Pancreas (tissue), 10 donors: ENCODE measurements at regions not wholly inside any gene's neighbourhood (a gene's known extent, or its start where the extent isn't known, plus 50 kb on each side); places are given as distances from the start of the nearest gene placed in this dataset.

Experiments
- ATAC-seq, 4 donors: fragments of 200-7000 bp; cut with Tn5 transposase; one replicate each; pipeline versions ENCODE4 v1.8.0 to v1.9.1; 2020; ENCODE audit warnings: mild to moderate bottlenecking in 4 of 4, moderate library complexity in 4 of 4
- DNase-seq, 6 donors: peaks; one replicate each; pipeline ENCODE4 v3.0.0-alpha.2; 2020
- FAIRE-seq: peaks from 2 replicates; lab custom pipeline; 2012; peaks lifted over from hg19 to GRCh38; lab: Jason Lieb, UNC
- H3K27ac ChIP-seq, 4 donors: fragments of 200-600 bp; sonication (generic); 1 replicate in 3 of 4; 2 replicates in 1 of 4; pipeline versions ENCODE4 v1.5.0 to v1.8.0; 2020
- H3K27me3 ChIP-seq, 4 donors: fragments of 200-600 bp; one replicate each; pipeline ENCODE4 v1.8.0; 2021
- H3K36me3 ChIP-seq, 3 donors: fragments of 200-600 bp; sonication (generic) in 1 of 3; one replicate each; pipeline versions ENCODE4 v1.5.0 to v1.8.0; 2020 to 2021
- H3K4me1 ChIP-seq, 3 donors: fragments of 200-600 bp; one replicate each; pipeline ENCODE4 v1.8.0; 2021
- H3K4me3 ChIP-seq, 4 donors: fragments of 200-600 bp; sonication (generic) in 2 of 4; one replicate each; pipeline versions ENCODE4 v1.5.0 to v1.8.0; 2020 to 2021
- H3K9me3 ChIP-seq, 4 donors: fragments of 200-600 bp; one replicate each; pipeline ENCODE4 v1.8.0; 2021
- CTCF ChIP-seq, 4 donors: fragments of 200-600 bp; sonication (generic) in 3 of 4; IDR thresholded peaks; one replicate each; pipeline versions ENCODE4 v1.5.0 to v1.8.0; 2021; ENCODE audit warnings: antibody characterized with exemption in 4 of 4
- WGBS, 2 donors: extraction: QIAGEN DNeasy Blood & Tissue Kit; methylation state at CpG; one replicate each; pipeline ENCODE4 v1.1.7; 2013; 5-methylcytosine and 5-hydroxymethylcytosine counted together
- intact Hi-C, 3 donors: fragments of 100-400 bp; cut with DNase I; formaldehyde crosslinking; loops; one replicate each; pipeline versions ENCODE4 v1.11.1 to v1.14.2; 2022
- donor health status: healthy with polysubstance abuse.
- donor health status: DM: no; HTN: no; CAD: no; lungs with moderate emphysema.
- donor health status: DM: no; HTN: no; CAD: no.
- donor health status: control.
- donor health status: control.
- donor health status: Bipolar disorder and iron deficiency.
- donor health status: DM: yes; HTN: yes; CAD: no.
- donor health status: DM: no; HTN: no; CAD: no.
- donor health status: DM: no; HTN: no; CAD: no.
- donor health status: DM: yes; HTN: yes; CAD: no.

- peak in 2 of 4 donors; percentile 38 to 50 for ATAC-seq
- no peak for FAIRE-seq
- Histone ChIP-seq H3K4me3 (no peak overlapping the region), H3K27ac (peak overlapping the region in 1 of 4 donors; percentile 5), H3K9me3 (no peaks in the 10 kb centered on the region), H3K36me3 (no peaks in the 10 kb centered on the region), H3K27me3 (no peaks in the 10 kb centered on the region), H3K4me1 (no peaks in the 10 kb centered on the region)
- DNase-seq, result no peak
- intact Hi-C loops, result no loop called here
- WGBS, 2 donors, result 35 to 38% methylated on average over 3 of the region's 3 CpGs
- TF ChIP-seq CTCF (IDR thresholded peaks at IDR 0.05), result no peak
These were observed 104.4 kb upstream of the CDC42EP3 start for GRCh38 chr2:37775908-37776250.

GRCh38 chr2:37776487-37776886, 105.0 kb upstream of the CDC42EP3 start:
- FAIRE-seq (no peak), DNase-seq (no peak), ATAC-seq (no peak)
- WGBS, 2 donors, result 79 to 80% methylated on average over 3 of the region's 3 CpGs
- no peak for TF ChIP-seq CTCF (IDR thresholded peaks at IDR 0.05)
- intact Hi-C loops, result no loop called here
- Histone ChIP-seq H3K27me3 (no peaks in the 10 kb centered on the region), H3K36me3 (no peaks in the 10 kb centered on the region), H3K4me3 (no peak overlapping the region), H3K4me1 (no peaks in the 10 kb centered on the region), H3K27ac (no peak overlapping the region), H3K9me3 (no peaks in the 10 kb centered on the region)

- Histone ChIP-seq H3K9me3 (no peaks in the 10 kb centered on the region), H3K27ac (no peak overlapping the region), H3K4me3 (no peak overlapping the region), H3K27me3 (no peaks in the 10 kb centered on the region), H3K36me3 (no peaks in the 10 kb centered on the region), H3K4me1 (no peaks in the 10 kb centered on the region)
- intact Hi-C loops, result no loop called here
- no peak for FAIRE-seq
- no peak for DNase-seq
- no peak for ATAC-seq
- 39 to 49% methylated on average over 5 of the region's 5 CpGs for WGBS, 2 donors
- TF ChIP-seq CTCF (IDR thresholded peaks at IDR 0.05), result no peak
These were observed 107.7 kb upstream of the CDC42EP3 start for GRCh38 chr2:37779139-37779538.

- no peaks in the 10 kb centered on the region for H3K9me3 ChIP-seq
- no peak for FAIRE-seq
- WGBS, 2 donors, result 94 to 98% methylated on average over 2 of the region's 2 CpGs
These were observed 108.4 kb upstream of the CDC42EP3 start for GRCh38 chr2:37779611-37780386.

More at GRCh38 chr2:37779611-37780386, 108.4 kb upstream of the CDC42EP3 start:
- Histone ChIP-seq H3K27ac (no peak overlapping the region), H3K27me3 (no peaks in the 10 kb centered on the region), H3K36me3 (no peaks in the 10 kb centered on the region), H3K4me3 (no peak overlapping the region), H3K4me1 (no peaks in the 10 kb centered on the region)
- no peak for TF ChIP-seq CTCF (IDR thresholded peaks at IDR 0.05)
- intact Hi-C loops, result no loop called here
- ATAC-seq (no peak), DNase-seq (no peak)
